HG02840 (cell line): ENCODE measurements at regions not wholly inside any gene's neighbourhood (a gene's known extent, or its start where the extent isn't known, plus 50 kb on each side); places are given as distances from the start of the nearest gene placed in this dataset.
"Not testable (repeated sequence)": the region's sequence is repeated elsewhere in the genome, so short reads cannot be mapped to it uniquely, and the experiment has no call there.

ENCODE experiments used
- ATAC-seq: cut with Tn5 transposase; IDR thresholded peaks from one replicate; pipeline ENCODE4 v1.9.1; 2021; ENCODE audit warnings: mild to moderate bottlenecking, moderate library complexity, moderate number of reproducible peaks; ENCODE audit not compliant: unreplicated experiment, low FRiP score

DNA sequence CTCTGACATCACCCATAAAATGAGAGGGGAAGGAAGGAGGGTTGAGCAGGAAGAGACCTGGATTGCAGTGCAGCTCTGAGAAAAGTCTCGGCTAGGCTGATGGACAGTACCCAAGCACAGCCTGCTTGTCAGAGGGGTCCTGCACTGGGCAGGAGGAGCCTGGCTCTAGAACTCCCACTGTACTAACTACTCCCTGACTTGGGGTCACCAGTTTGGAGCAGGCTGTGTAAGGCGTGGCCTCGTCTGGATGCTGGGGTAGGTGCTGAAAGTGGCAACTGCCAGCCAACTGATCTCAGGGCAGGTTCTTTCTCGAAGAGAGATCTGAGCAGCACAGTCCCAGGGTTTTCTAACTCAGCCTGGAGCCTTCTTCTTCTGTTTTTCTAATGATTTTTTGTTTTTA lies 176.3 kb downstream of the ATP23 start:
- ATAC-seq: no peak

DNA sequence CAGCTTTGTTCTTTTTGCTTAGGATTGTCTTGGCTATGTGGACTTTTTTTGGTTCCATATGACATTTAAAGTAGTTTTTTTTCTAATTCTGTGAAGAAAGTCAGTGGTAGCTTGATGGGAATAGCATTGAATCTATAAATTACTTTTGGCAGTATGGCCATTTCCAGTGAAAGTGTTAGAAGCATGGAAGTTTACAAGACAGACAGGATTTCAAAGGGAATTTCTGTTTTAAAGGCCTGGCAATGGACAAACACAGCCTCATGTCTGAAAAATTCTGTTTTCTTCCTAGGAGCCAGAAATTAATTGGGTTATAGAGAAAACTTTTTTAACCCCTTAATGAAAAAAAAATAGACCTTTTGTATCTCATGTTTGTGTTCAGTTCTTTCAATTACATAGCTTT lies 184.4 kb downstream of the ATP23 start:
- not testable (repeated sequence) for ATAC-seq

DNA sequence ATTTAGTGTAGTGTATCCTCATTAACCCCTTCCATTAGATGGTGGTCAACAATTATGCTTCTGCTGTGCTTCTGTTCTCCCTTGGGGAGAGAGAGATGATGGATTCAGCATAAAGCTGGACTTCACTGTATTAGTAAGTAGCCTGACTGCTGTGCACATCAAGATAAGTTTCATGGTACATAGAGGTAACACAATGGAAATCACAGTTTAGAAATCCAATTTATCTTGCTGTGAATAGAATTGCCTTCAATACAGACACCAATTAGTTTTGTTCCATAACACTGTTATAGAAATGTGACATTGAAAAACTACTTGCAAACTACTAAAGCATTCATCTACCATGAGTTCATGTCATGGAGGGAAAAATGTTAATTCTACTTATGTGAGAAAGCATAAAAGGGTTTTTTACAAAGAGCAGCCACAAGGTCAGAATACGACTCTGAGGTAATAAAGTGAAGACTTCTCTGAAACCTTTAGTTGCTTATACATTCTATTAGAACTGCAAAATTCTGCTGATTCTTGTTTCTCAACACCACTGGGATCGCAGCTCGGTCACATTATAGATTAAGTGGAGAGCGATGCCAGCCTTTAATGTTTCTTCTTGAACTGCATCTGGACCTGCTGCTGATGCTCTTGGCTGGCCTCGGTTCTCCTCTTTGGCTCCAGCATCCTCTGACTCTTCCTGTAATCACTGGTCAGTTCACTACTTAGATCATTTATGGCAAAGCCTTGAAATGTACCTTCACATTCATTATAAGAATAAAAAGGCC lies 190.8 kb downstream of the ATP23 start:
- ATAC-seq: no peak

DNA sequence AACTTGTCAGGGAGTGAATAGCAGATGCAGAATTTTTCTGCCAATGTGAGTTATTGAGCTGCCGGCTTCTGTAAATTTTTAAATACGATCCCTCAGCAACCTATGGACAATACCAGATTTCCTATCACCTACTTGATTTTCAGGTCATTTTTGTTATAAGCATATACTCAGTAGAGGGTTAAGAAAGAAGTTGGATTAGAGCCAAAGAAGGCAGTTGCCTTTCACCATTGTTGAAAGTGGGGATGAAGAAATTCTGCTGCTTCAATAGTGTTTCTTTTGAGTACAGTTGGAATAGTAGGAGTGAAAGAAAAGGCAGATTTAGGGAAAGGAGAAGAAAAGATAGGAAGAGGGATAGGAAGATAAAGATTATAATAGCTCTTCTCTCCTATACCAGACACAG lies 197.1 kb downstream of the ATP23 start:
- ATAC-seq: no peak

GRCh38 chr12:58139894-58140293 lies 198.5 kb downstream of the ATP23 start:
- ATAC-seq: no peak

DNA sequence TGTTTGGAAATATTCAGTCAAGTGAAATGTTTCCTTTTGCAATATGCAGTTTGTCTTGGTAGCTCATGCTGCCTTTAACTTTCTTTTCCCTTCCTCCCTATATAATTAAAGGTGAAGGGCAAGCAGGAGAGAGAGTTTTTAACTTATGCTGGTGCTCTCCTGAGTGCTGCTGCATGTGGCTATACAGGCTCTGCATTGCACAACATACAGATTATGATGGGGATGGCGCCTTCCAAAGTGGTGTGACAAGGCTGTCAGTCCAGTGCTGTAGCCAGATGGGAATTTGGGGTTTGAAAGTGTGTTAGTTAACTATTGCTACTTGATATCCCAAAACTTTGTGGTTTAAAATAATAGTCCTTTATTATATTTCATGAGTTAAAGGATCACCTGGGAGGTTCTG lies 199.0 kb downstream of the ATP23 start:
- ATAC-seq: no peak

- no peak for ATAC-seq
Observed at GRCh38 chr12:58142991-58143390, 201.6 kb downstream of the ATP23 start.

DNA sequence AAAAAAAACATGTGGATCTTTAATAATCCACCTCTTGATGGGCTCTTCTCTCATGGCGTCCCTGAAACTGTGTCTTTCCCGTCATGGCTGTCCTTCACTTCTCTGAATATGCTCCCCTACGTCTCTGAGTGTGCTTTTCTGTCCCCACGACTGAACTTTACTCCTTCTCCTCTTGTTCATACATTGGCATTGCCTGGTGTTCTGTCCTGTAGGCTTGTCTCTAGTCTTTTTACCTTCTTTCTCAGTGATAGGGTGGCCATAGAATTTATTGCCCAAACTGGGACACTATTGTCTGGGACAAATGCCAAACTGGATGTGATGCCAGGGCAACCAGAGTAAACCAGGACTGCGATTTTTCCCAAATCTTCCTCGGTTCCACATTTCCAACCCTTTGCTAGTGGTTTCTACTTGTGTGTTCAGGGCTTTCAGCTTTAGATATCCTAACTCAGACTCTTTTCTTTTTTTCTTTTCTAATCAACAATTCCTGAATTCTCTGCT lies 202.2 kb downstream of the ATP23 start:
- no peak for ATAC-seq

GRCh38 chr12:58148405-58148804 lies 207.0 kb downstream of the ATP23 start:
- no peak for ATAC-seq

DNA sequence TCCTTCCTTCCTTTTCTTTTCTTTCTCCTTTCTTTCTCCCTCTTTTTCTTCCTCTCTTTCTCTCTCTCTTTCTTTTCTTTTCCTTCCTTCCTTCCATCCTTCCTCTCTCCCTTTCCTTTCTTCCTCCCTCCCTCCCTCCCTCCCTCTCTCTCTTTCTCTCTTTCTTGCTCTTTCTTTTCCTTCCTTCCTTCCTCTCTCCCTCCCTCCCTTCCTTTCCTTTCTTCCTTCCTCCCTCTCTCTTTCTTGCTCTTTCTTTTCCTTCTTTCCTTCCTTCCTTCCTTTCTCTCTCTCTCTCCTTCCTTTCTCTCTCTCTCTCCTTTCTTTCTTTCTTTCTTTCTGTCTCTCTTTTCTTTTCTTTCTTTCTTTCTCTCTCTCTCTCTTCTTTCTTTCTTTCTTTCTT lies 207.6 kb downstream of the ATP23 start:
- no peak for ATAC-seq

- ATAC-seq: no peak
Observed at GRCh38 chr12:58154359-58154758, 213.0 kb downstream of the ATP23 start.

GRCh38 chr12:58156697-58157096 lies 215.3 kb downstream of the ATP23 start:
- no peak for ATAC-seq

GRCh38 chr12:58159941-58160340 lies 218.6 kb downstream of the ATP23 start:
- ATAC-seq: no peak

- no peak for ATAC-seq
Observed at GRCh38 chr12:58161773-58162172, 220.4 kb downstream of the ATP23 start.

DNA sequence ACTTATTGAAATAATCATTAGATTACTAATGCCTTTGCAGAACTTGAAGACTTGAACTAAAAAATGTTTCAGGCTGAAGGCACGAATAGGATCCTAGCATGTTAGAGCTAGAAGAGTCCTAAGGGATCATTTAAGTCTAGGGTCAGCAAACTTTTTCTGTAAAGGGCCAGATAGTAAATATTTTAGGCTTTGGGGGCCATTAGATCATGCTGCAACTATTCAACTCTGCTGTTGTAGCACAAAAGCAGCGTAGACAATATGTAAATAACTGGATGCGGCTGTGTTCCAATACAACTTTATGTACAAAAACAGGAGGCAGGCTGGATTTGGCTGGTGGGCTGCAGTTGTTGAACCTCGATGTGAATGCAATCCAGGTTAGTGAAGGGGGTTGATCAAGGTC lies 221.7 kb downstream of the ATP23 start:
- ATAC-seq: no peak

DNA sequence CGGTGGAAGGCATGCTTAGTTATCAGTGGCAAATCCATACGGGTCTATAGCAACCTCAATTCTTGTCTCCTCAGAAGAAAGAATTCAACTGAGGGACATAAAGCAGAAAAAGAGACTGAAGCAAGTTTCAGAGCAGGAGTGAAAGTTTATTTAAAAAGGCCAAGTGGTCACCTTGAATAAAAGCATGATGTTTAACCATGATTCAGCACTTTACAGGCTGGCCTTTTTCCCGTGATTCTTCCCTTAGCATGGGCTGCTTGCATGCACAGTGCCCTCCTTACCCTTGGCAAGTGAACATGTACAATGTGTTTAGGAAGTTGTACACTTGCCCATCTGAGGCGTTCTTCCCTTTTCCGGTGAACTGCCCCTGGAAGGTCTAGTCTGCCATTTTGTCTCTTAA lies 225.3 kb downstream of the ATP23 start:
- ATAC-seq: no peak

- no peak for ATAC-seq
Observed at GRCh38 chr12:58167622-58168021, 226.3 kb downstream of the ATP23 start.

GRCh38 chr12:58169826-58170225 lies 228.5 kb downstream of the ATP23 start:
- no peak for ATAC-seq

- no peak for ATAC-seq
Observed at GRCh38 chr12:58171914-58172313, 230.5 kb downstream of the ATP23 start.

DNA sequence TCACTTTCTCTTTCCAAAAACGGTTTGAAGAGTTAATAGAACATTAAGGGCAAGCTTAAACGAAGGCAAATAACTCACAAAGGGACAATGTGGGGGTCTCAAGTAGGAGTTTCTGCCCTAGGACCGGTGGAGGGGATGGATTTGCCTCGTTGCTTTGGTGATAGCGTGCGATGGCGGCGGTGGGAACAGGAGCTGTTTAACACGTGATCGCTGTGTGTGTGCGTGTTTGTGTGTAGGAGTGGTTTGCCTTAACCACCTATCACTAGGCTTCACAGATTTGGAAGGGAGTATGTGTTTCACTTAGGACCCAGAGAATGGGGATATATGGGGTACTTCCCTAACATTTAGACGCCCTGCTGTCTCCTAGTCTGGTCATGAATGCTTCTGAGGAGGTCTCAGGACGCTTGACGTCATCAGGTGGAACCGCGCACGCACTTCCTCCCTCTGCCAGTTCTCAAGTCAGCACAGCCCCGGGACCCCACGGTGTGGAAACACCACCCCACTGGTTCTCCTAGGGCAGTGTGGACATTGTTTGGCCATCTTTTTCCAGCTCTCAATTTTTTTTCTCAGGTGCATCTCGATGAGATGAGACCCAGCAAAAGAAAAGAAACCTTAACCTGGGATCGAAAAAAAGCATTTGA lies 231.2 kb downstream of the ATP23 start:
- no peak for ATAC-seq

- ATAC-seq: no peak
Observed at GRCh38 chr12:58174316-58174715, 232.9 kb downstream of the ATP23 start.

GRCh38 chr12:58176296-58176869 lies 235.0 kb downstream of the ATP23 start:
- ATAC-seq: no peak
